GM23338 (cell line): ENCODE measurements at regions not wholly inside any gene's neighbourhood (a gene's known extent, or its start where the extent isn't known, plus 50 kb on each side); places are given as distances from the start of the nearest gene placed in this dataset.

Experiments used
- ATAC-seq: fragments of 200-7000 bp; cut with Tn5 transposase; 3 replicates; pipeline ENCODE4 v1.9.1; 2020
- DNase-seq: peaks from one replicate; pipeline ENCODE4 v3.0.0-alpha.2; 2015; ENCODE audit warnings: low spot score
- H2AFZ ChIP-seq: fragments of 200-600 bp; sonication (generic); 2 replicates; pipeline ENCODE4 v1.8.0; 2016; ENCODE audit warnings: antibody characterized with exemption, mild to moderate bottlenecking, moderate library complexity
- H3F3A ChIP-seq: fragments of 200-600 bp; sonication (generic); replicated peaks from 2 replicates; pipeline ENCODE4 v1.8.0; 2017; ENCODE audit warnings: antibody characterized with exemption, mixed run types, low read depth
- H3K27ac ChIP-seq: fragments of 200-600 bp; sonication (generic); 2 replicates; pipeline ENCODE4 v1.6.1; 2016; ENCODE audit warnings: low read depth
- H3K27me3 ChIP-seq: fragments of 200-600 bp; sonication (generic); 2 replicates; pipeline ENCODE4 v1.8.0; 2016; ENCODE audit warnings: mild to moderate bottlenecking, mixed run types, moderate library complexity; ENCODE audit not compliant: insufficient read depth
- H3K36me3 ChIP-seq: fragments of 200-600 bp; sonication (generic); 2 replicates; pipeline ENCODE4 v1.8.0; 2016; ENCODE audit warnings: mild to moderate bottlenecking; ENCODE audit not compliant: insufficient read depth
- H3K4me1 ChIP-seq: fragments of 200-600 bp; sonication (generic); 2 replicates; pipeline ENCODE4 v1.8.0; 2016; ENCODE audit warnings: mild to moderate bottlenecking, moderate library complexity; ENCODE audit not compliant: insufficient read depth
- H3K4me2 ChIP-seq: fragments of 200-600 bp; sonication (generic); 2 replicates; pipeline ENCODE4 v1.7.1; 2017; ENCODE audit warnings: mixed run types
- H3K4me3 ChIP-seq: fragments of 200-600 bp; sonication (generic); 2 replicates; pipeline ENCODE4 v1.6.1; 2016; ENCODE audit warnings: mixed run types
- H3K79me2 ChIP-seq: fragments of 200-600 bp; sonication (generic); replicated peaks from 2 replicates; pipeline ENCODE4 v1.8.0; 2017; ENCODE audit warnings: mild to moderate bottlenecking; ENCODE audit not compliant: insufficient read depth
- H3K9me2 ChIP-seq: fragments of 200-600 bp; sonication (generic); 2 replicates; pipeline ENCODE4 v1.8.0; 2017; ENCODE audit not compliant: insufficient read depth
- H4K20me1 ChIP-seq: fragments of 200-600 bp; sonication (generic); replicated peaks from 2 replicates; pipeline ENCODE4 v1.8.0; 2017; ENCODE audit warnings: mild to moderate bottlenecking; ENCODE audit not compliant: insufficient read depth
- H3K27ac Mint-ChIP-seq: 2 replicates; pipeline ENCODE4 v1.8.0; 2020; ENCODE audit warnings: inconsistent platforms, mild to moderate bottlenecking, moderate library complexity, mixed read lengths
- H3K27me3 Mint-ChIP-seq: 3 replicates; pipeline ENCODE4 v1.8.0; 2022; ENCODE audit warnings: low read depth, mild to moderate bottlenecking, moderate library complexity, mixed read lengths, inconsistent platforms; ENCODE audit not compliant: insufficient read depth, poor library complexity
- H3K36me3 Mint-ChIP-seq: 3 replicates; pipeline ENCODE4 v1.8.0; 2021; ENCODE audit warnings: low read depth, mild to moderate bottlenecking, inconsistent platforms, moderate library complexity, mixed read lengths
- H3K4me1 Mint-ChIP-seq: 3 replicates; pipeline ENCODE4 v1.8.0; 2020; ENCODE audit warnings: mild to moderate bottlenecking, inconsistent platforms, mixed read lengths
- H3K4me3 Mint-ChIP-seq: 3 replicates; pipeline ENCODE4 v1.8.0; 2021; ENCODE audit warnings: moderate library complexity, mild to moderate bottlenecking, inconsistent platforms, mixed read lengths
- H3K9me3 Mint-ChIP-seq: 3 replicates; pipeline ENCODE4 v1.8.0; 2020; ENCODE audit warnings: moderate library complexity, mild to moderate bottlenecking, inconsistent platforms, mixed read lengths
- CTCF ChIP-seq, 2 experiments: fragments of 200-600 bp in 1 of 2; sonication (generic) in 1 of 2; conservative IDR thresholded peaks; 2 replicates each; pipeline versions ENCODE4 v1.5.1 to v1.6.1; 2016 to 2017; ENCODE audit warnings: antibody characterized with exemption in 2 of 2, low read depth in 2 of 2, mild to moderate bottlenecking in 2 of 2, moderate library complexity in 1 of 2
- ETS1 ChIP-seq: IDR thresholded peaks from 2 replicates; pipeline ENCODE4 v1.6.1; 2016; ENCODE audit warnings: antibody characterized with exemption
- EZH2phosphoT487 ChIP-seq: fragments of 200-600 bp; sonication (generic); IDR thresholded peaks from one replicate; pipeline ENCODE4 v1.8.1; 2018; ENCODE audit warnings: antibody characterized with exemption; ENCODE audit not compliant: unreplicated experiment
- NANOG ChIP-seq: IDR thresholded peaks from 2 replicates; pipeline ENCODE4 v1.6.1; 2016; ENCODE audit warnings: antibody characterized with exemption, borderline replicate concordance
- REST ChIP-seq: IDR thresholded peaks from one replicate; pipeline ENCODE4 v1.6.1; 2018; ENCODE audit warnings: antibody characterized with exemption; ENCODE audit not compliant: unreplicated experiment
- STAT1 ChIP-seq: IDR thresholded peaks from one replicate; pipeline ENCODE4 v1.6.1; 2016; ENCODE audit warnings: antibody characterized with exemption; ENCODE audit not compliant: unreplicated experiment
- ZNF114 ChIP-seq: fragments of 250-450 bp; sonication (Bioruptor Pico); IDR thresholded peaks from 2 replicates; pipeline ENCODE4 v1.5.0; 2020; ENCODE audit warnings: mild to moderate bottlenecking, moderate library complexity

GRCh38 chr10:123478116-123478515 lies 188.0 kb upstream of the GPR26 start (continued):
- TF ChIP-seq EZH2phosphoT487 (no peak), ETS1 (no peak), REST (no peak), CTCF (conservative IDR thresholded peaks at IDR 0.05; ENCODE audit: low read depth in 2 of 2) (no peak), STAT1 (no peak)

GRCh38 chr10:123479640-123480039 lies 186.5 kb upstream of the GPR26 start:
- DNase-seq (no peak), ATAC-seq (no peak)
- Mint-ChIP-seq H3K4me1 (peaks cover 30% of the 10 kb centered on the region), H3K9me3 (no peaks in the 10 kb centered on the region; the same call in 2 of the 3 replicates), H3K4me3 (no peak overlapping the region), H3K27ac (no peak overlapping the region), H3K27me3 (peaks cover 4% of the 10 kb centered on the region), H3K36me3 (no peaks in the 10 kb centered on the region)
- H3K9me2 ChIP-seq: peaks cover 7% of the 10 kb centered on the region; the same call in 1 of the 2 replicates
- H3K79me2 ChIP-seq: no peaks in the 10 kb centered on the region
- no peaks in the 10 kb centered on the region for H3K36me3 ChIP-seq
- no peaks in the 10 kb centered on the region for H3K27me3 ChIP-seq
- no peaks in the 10 kb centered on the region for H4K20me1 ChIP-seq
- H3F3A ChIP-seq: no peaks in the 10 kb centered on the region
- no peak overlapping the region for H2AFZ ChIP-seq
- H3K4me3 ChIP-seq: no peak overlapping the region
- no peak overlapping the region for H3K4me2 ChIP-seq
- no peak overlapping the region for H3K27ac ChIP-seq
- H3K4me1 ChIP-seq: peaks cover 15% of the 10 kb centered on the region
- no peak for TF ChIP-seq ZNF114 (CRISPR knock-in tag)
- TF ChIP-seq ETS1: no peak
- no peak for TF ChIP-seq EZH2phosphoT487
- no peak for TF ChIP-seq STAT1
- TF ChIP-seq CTCF (conservative IDR thresholded peaks at IDR 0.05; ENCODE audit: low read depth in 2 of 2): no peak
- TF ChIP-seq NANOG: no peak
- TF ChIP-seq REST: no peak
